ENCODE measurements at regions not wholly inside any gene's neighbourhood (a gene's known extent, or its start where the extent isn't known, plus 50 kb on each side); places are given as distances from the start of the nearest gene placed in this dataset.

GRCh38 chr11:24134879-24135589 is 361.8 kb upstream of the LUZP2 start:
- POLR2A ChIA-PET (ENCODE audit: low non-redundant PET) = no interaction called here
- TF ChIP-seq CTCF (conservative IDR thresholded peaks at IDR 0.05; ENCODE audit: low read depth, low read length) = no peak
- TF ChIP-seq EZH2 (IDR thresholded peaks at IDR 0.05; ENCODE audit: borderline replicate concordance, low read depth, low read length, poor library complexity, severe bottlenecking) = no peak
- no peak overlapping the region for H3K27ac ChIP-seq (ENCODE audit: low read depth, low read length, poor library complexity, severe bottlenecking)

GRCh38 chr11:24142062-24142461 is 354.8 kb upstream of the LUZP2 start:
- H3K27me3 ChIP-seq (replicated peaks; ENCODE audit: insufficient read depth, low read depth, low read length, poor library complexity) = no peaks in the 10 kb centered on the region
- H3K4me3 ChIP-seq (ENCODE audit: low read depth, low read length, poor library complexity, severe bottlenecking) = no peak overlapping the region
- H3K36me3 ChIP-seq (ENCODE audit: insufficient read depth, low read length, poor library complexity, severe bottlenecking) = no peaks in the 10 kb centered on the region
- TF ChIP-seq CTCF (conservative IDR thresholded peaks at IDR 0.05; ENCODE audit: low read depth, low read length) = no peak
- TF ChIP-seq EZH2 (IDR thresholded peaks at IDR 0.05; ENCODE audit: borderline replicate concordance, low read depth, low read length, poor library complexity, severe bottlenecking) = no peak
- H3K9me3 ChIP-seq (ENCODE audit: low read depth, low read length, poor library complexity, severe bottlenecking) = no peaks in the 10 kb centered on the region
- ChIA-PET POLR2A (ENCODE audit: low non-redundant PET) (no interaction called here), CTCF (no interaction called here)
- intact Hi-C loops (cut with micrococcal nuclease; ENCODE audit: unreplicated experiment) = no loop called here
- BruUV-seq (replicated peaks) = no TSS peak
- DNase-seq (ENCODE audit: low spot score) = no peak
- no peak overlapping the region for H3K27ac ChIP-seq (ENCODE audit: low read depth, low read length, poor library complexity, severe bottlenecking)
- H3K4me1 ChIP-seq (ENCODE audit: insufficient read depth, low read length, poor library complexity, severe bottlenecking) = no peaks in the 10 kb centered on the region

More at GRCh38 chr11:24134879-24135589, 361.8 kb upstream of the LUZP2 start:
- no TSS peak for BruUV-seq (replicated peaks)
- H3K4me3 ChIP-seq (ENCODE audit: low read depth, low read length, poor library complexity, severe bottlenecking) = no peak overlapping the region
- DNase-seq (ENCODE audit: low spot score) = no peak
- CTCF ChIA-PET = no interaction called here
- intact Hi-C loops (cut with micrococcal nuclease; ENCODE audit: unreplicated experiment) = no loop called here
- H3K27me3 ChIP-seq (replicated peaks; ENCODE audit: insufficient read depth, low read depth, low read length, poor library complexity) = no peaks in the 10 kb centered on the region
- no peaks in the 10 kb centered on the region for H3K36me3 ChIP-seq (ENCODE audit: insufficient read depth, low read length, poor library complexity, severe bottlenecking)
- no peaks in the 10 kb centered on the region for H3K9me3 ChIP-seq (ENCODE audit: low read depth, low read length, poor library complexity, severe bottlenecking)
- H3K4me1 ChIP-seq (ENCODE audit: insufficient read depth, low read length, poor library complexity, severe bottlenecking) = no peaks in the 10 kb centered on the region

GRCh38 chr11:24145411-24145810 is 351.4 kb upstream of the LUZP2 start:
- DNase-seq (ENCODE audit: low spot score) = no peak
- Histone ChIP-seq H3K27ac (ENCODE audit: low read depth, low read length, poor library complexity, severe bottlenecking) (no peak overlapping the region), H3K27me3 (replicated peaks; ENCODE audit: insufficient read depth, low read depth, low read length, poor library complexity) (no peaks in the 10 kb centered on the region), H3K36me3 (ENCODE audit: insufficient read depth, low read length, poor library complexity, severe bottlenecking) (no peaks in the 10 kb centered on the region), H3K4me3 (ENCODE audit: low read depth, low read length, poor library complexity, severe bottlenecking) (no peak overlapping the region), H3K4me1 (ENCODE audit: insufficient read depth, low read length, poor library complexity, severe bottlenecking) (no peaks in the 10 kb centered on the region), H3K9me3 (ENCODE audit: low read depth, low read length, poor library complexity, severe bottlenecking) (no peaks in the 10 kb centered on the region)
- POLR2A ChIA-PET (ENCODE audit: low non-redundant PET) = no interaction called here
- intact Hi-C loops (cut with micrococcal nuclease; ENCODE audit: unreplicated experiment) = no loop called here
- TF ChIP-seq CTCF (conservative IDR thresholded peaks at IDR 0.05; ENCODE audit: low read depth, low read length) (no peak), EZH2 (IDR thresholded peaks at IDR 0.05; ENCODE audit: borderline replicate concordance, low read depth, low read length, poor library complexity, severe bottlenecking) (no peak)
- CTCF ChIA-PET = no interaction called here
- BruUV-seq (replicated peaks) = no TSS peak
